Epithelial cell of esophagus (primary cell): ENCODE measurements at regions not wholly inside any gene's neighbourhood (a gene's known extent, or its start where the extent isn't known, plus 50 kb on each side); places are given as distances from the start of the nearest gene placed in this dataset.

ENCODE experiments used
- DNase-seq: peaks from one replicate; pipeline ENCODE4 v3.0.0; 2010; ENCODE audit warnings: low read depth
- H3K4me3 ChIP-seq: 2 replicates; pipeline ENCODE4 v1.5.1; 2011; ENCODE audit warnings: mild to moderate bottlenecking, low read length, control low read depth
- TF ChIP-seq, protein P1 (sequence below): IDR thresholded peaks from 2 replicates; pipeline ENCODE4 v1.5.1; 2011; ENCODE audit warnings: low read depth, mild to moderate bottlenecking, low read length, control low read depth, inconsistent platforms; ENCODE audit not compliant: insufficient read depth; ENCODE audit errors: missing control alignments

DNA sequence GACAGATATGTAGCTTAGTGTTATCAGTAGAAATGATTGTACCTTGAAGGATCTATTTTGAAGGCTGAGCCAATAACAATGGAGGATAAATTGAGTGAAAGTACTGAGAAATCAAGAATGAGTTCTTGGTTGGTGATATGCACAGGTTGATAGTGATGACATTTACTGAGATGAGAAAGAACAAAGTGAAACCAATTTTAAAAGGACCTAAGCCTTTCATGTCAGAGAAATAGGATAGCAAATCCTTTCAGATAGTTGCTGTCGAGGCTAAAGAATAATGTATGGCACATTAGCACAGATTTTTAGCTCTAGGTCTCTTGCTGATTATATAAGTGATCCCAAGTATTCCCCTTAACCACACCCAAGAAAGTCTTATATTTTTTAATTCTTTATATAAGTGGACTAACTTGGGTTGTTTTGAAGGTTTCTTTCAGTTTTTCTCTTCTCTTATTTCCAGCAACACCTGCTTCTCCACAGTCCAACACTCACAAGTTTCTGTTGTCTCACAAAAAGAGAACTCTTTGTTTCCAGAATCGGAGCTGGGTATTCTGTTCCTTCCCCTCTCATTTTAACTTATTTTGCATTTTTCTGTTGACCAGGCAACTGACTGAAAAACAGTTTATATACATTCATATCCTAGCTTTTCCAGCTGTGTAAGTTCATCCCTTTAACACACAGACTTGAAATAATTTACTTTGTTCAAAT is 286.9 kb upstream of the ATP10B start:
- TF ChIP-seq, protein P1, sequence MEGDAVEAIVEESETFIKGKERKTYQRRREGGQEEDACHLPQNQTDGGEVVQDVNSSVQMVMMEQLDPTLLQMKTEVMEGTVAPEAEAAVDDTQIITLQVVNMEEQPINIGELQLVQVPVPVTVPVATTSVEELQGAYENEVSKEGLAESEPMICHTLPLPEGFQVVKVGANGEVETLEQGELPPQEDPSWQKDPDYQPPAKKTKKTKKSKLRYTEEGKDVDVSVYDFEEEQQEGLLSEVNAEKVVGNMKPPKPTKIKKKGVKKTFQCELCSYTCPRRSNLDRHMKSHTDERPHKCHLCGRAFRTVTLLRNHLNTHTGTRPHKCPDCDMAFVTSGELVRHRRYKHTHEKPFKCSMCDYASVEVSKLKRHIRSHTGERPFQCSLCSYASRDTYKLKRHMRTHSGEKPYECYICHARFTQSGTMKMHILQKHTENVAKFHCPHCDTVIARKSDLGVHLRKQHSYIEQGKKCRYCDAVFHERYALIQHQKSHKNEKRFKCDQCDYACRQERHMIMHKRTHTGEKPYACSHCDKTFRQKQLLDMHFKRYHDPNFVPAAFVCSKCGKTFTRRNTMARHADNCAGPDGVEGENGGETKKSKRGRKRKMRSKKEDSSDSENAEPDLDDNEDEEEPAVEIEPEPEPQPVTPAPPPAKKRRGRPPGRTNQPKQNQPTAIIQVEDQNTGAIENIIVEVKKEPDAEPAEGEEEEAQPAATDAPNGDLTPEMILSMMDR: no peak
- no peak for DNase-seq
- H3K4me3 ChIP-seq: no peak overlapping the region

DNA sequence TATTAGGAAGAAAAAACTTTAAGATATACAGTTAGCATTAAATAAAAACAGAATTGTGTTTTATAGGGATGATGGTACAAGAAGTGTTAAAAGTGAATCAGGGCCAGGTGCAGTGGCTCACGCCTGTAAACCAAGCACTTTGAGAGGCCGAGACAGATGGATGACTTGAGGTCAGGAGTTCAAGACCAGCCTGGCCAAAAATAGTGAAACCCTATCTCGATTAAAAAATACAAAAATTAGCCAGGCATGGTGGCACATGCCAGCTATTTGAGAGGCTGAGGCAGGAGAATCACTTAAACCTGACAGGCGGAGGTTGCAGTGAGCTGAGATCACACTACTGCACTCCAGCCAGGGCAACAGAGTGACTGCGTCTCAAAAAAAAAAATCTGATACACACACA is 282.9 kb upstream of the ATP10B start:
- TF ChIP-seq, protein P1: no peak
- DNase-seq: no peak
- no peak overlapping the region for H3K4me3 ChIP-seq

DNA sequence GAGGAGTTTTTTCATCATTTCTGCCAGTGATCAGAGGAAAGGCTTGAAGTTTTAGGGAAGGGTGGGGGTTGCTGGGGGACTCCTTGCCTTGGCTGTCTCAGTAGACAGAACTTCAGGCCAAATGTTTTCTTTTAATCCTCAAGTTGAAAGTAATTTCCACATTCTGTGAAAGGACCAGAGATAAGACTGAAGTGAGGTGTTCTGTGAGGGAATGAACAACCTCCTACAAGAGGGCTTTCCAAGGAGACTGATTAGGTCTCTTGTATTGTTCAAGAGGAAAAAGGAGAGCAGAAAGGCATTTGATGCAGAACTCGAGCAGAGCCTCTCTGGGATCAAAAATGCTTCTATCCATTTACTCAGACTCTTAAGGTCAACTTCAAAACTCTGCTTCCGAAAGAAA is 282.1 kb upstream of the ATP10B start:
- TF ChIP-seq, protein P1: no peak
- DNase-seq: no peak
- no peak overlapping the region for H3K4me3 ChIP-seq

DNA sequence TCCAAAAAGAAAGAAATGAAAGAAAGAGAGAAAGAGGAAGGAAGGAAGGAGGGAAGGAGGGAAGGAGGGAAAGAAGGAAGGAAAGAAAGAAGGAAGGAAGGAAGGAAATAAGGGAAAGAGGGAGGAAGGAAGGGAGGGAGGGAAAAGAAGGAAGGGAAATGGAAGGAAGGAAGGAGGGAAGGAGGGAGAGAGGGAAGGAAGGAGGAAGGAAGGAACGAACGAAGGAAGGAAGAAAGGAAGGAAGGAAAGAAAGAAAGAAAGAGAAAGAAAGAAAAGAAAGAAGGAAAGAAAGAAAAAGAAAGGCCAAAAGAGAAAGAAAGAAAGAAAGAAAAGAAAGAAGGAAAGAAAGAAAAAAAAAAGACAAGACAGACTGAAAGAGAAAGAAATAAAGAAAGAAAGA is 263.9 kb upstream of the ATP10B start:
- TF ChIP-seq, protein P1: no peak
- no peak overlapping the region for H3K4me3 ChIP-seq
- DNase-seq: no peak

DNA sequence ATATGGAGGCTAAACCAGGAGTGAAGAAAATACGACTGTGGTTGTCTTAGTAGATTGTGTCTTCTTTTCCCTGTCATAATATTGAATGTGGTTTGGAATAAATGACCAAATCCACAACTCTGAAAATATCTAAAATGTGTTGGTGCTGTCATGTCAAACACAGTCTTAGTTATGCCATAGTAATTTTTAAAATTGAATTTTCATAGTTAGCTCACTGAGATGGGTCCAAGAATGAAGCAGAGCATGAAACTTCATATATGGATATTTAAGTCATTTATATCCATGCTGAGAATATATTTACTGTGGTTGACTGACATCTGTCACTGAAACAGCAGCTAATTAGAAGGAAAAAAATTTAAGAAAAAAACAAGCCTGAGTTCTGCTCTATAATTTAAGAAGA is 260.4 kb upstream of the ATP10B start:
- DNase-seq: no peak
- no peak overlapping the region for H3K4me3 ChIP-seq
- TF ChIP-seq, protein P1: no peak

DNA sequence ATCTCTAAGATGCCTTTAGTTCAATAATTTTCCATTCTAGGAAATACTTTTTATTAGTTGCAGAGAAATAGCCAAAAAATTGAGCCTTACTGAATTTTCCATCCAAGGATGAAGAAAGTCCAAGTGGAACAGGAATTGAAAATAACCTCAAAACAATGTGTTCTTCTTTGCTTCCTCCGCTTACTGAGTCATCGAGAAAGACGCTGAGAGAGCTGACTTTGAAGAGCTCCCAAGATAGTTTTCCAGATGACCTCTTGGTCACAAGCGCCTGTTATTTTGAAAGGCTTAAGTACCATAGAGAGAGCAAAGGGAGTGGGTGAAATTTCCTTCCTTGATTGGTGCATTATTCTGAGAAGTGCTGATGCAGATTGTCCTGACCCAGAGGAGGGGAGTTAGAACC is 253.5 kb upstream of the ATP10B start:
- TF ChIP-seq, protein P1: no peak
- H3K4me3 ChIP-seq: no peak overlapping the region
- DNase-seq: no peak

DNA sequence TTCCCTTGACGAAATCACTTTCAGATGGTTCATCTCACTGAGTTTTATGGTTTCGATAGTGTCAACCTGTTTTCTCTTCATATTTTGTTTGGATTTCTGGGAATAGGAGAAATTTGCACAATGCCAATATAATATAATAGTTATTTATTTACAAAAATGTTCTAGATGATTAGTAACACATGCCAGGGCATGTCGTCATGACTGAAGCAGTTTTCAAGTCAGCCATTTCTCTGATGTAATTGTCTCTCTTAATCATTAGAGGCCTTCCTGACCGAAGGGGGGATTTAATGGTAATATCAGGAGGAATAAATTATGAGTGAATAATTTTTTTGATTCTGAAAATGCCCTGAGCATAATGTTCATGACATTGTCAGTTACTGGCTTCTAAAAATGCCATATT is 246.5 kb upstream of the ATP10B start:
- peak; percentile 51 for DNase-seq
- no peak overlapping the region for H3K4me3 ChIP-seq
- TF ChIP-seq, protein P1: no peak
